ENCODE measurements at regions not wholly inside any gene's neighbourhood (a gene's known extent, or its start where the extent isn't known, plus 50 kb on each side); places are given as distances from the start of the nearest gene placed in this dataset.

- DNase-seq (no peak), ATAC-seq (ENCODE audit: insufficient read depth, low read depth) (no peak)
- H3K4me1 ChIP-seq (ENCODE audit: insufficient read depth, low read length), result no peaks in the 10 kb centered on the region
- H3K4me2 ChIP-seq (ENCODE audit: insufficient read depth, low read length), result no peak overlapping the region
- H3K9me3 ChIP-seq (ENCODE audit: insufficient read depth, low read length, severe bottlenecking), result no peaks in the 10 kb centered on the region
- no peaks in the 10 kb centered on the region for H3K27me3 ChIP-seq (ENCODE audit: insufficient read depth, low read length, poor library complexity)
- H3K4me3 ChIP-seq (ENCODE audit: low read depth in 1 of 2, low read length in 2 of 2), result no peak overlapping the region
- no peaks in the 10 kb centered on the region for H3K79me2 ChIP-seq (ENCODE audit: insufficient read depth, low read length)
- no peak for TF ChIP-seq CTCF (IDR thresholded peaks at IDR 0.05; ENCODE audit: borderline replicate concordance, extremely low read depth, low read length, poor library complexity, severe bottlenecking)
- no peak overlapping the region for H3K9ac ChIP-seq (ENCODE audit: low read depth, low read length)
- H4K20me1 ChIP-seq (ENCODE audit: insufficient read depth, low read length), result no peaks in the 10 kb centered on the region
- H3K27ac ChIP-seq (ENCODE audit: low read length), result no peak overlapping the region
- no peak overlapping the region for H2AFZ ChIP-seq (ENCODE audit: low read depth, low read length)
- no peaks in the 10 kb centered on the region for H3K36me3 ChIP-seq (ENCODE audit: insufficient read depth, low read length)
Observed at GRCh38 chr13:103130681-103131210, 64.5 kb upstream of the SLC10A2 start.

- Histone ChIP-seq H3K9me3 (ENCODE audit: insufficient read depth, low read length, severe bottlenecking) (no peaks in the 10 kb centered on the region), H3K4me1 (ENCODE audit: insufficient read depth, low read length) (no peaks in the 10 kb centered on the region), H3K4me2 (ENCODE audit: insufficient read depth, low read length) (no peak overlapping the region), H3K9ac (ENCODE audit: low read depth, low read length) (no peak overlapping the region), H2AFZ (ENCODE audit: low read depth, low read length) (no peak overlapping the region), H3K27ac (ENCODE audit: low read length) (no peak overlapping the region), H3K27me3 (ENCODE audit: insufficient read depth, low read length, poor library complexity) (no peaks in the 10 kb centered on the region), H3K36me3 (ENCODE audit: insufficient read depth, low read length) (no peaks in the 10 kb centered on the region), H3K79me2 (ENCODE audit: insufficient read depth, low read length) (no peaks in the 10 kb centered on the region), H4K20me1 (ENCODE audit: insufficient read depth, low read length) (no peaks in the 10 kb centered on the region), H3K4me3 (ENCODE audit: low read depth in 1 of 2, low read length in 2 of 2) (no peak overlapping the region)
- DNase-seq (no peak), ATAC-seq (ENCODE audit: insufficient read depth, low read depth) (no peak)
- no peak for TF ChIP-seq EZH2 (IDR thresholded peaks at IDR 0.05; ENCODE audit: borderline replicate concordance, low read depth, low read length, severe bottlenecking)
- no peak for TF ChIP-seq CTCF (IDR thresholded peaks at IDR 0.05; ENCODE audit: borderline replicate concordance, extremely low read depth, low read length, poor library complexity, severe bottlenecking)
Observed at GRCh38 chr13:103130146-103130545, 63.9 kb upstream of the SLC10A2 start.
